ENCODE measurements at regions not wholly inside any gene's neighbourhood (a gene's known extent, or its start where the extent isn't known, plus 50 kb on each side); places are given as distances from the start of the nearest gene placed in this dataset.
A peak's percentile ranks its signal among the peaks of the same experiment; 100 is the strongest.

DNA sequence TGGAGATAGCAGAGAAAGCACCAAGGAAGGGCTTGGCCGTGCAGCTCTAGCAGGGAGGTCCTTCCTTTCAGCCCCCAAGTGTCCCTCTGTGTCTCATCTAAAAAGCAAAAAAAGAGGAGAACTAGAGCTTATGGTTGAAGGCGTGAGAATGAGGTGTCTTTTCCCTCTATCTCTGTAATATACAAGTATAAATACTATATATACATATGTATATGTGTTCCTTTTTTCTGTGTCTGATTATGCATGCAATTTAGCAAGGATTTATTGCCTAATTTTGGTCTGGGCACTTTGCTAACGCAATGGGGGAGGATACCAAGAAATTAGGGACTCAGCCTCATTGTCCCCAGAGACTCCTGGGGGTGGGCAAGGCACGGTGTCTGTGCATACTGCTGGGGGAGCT lies 90.2 kb upstream of the CCL2 start:
- Histone ChIP-seq H3K4me2 (ENCODE audit: extremely low read depth, insufficient read depth, low read length) (no peak overlapping the region), H3K9ac (ENCODE audit: insufficient read depth, low read length) (no peak overlapping the region), H3K4me3 (replicated peaks in 1 of 4; ENCODE audit: control extremely low read depth in 1 of 4, insufficient read depth in 1 of 4, low read depth in 3 of 4, low read length in 4 of 4) (no peak overlapping the region), H2AFZ (ENCODE audit: low read length) (no peak overlapping the region), H3K79me2 (ENCODE audit: control insufficient read depth, insufficient read depth, low read length) (no peaks in the 10 kb centered on the region), H3K4me1 (ENCODE audit: control insufficient read depth, extremely low read depth, insufficient read depth, low read length) (no peaks in the 10 kb centered on the region), H3K36me3 (ENCODE audit: control insufficient read depth, insufficient read depth, low read length) (no peaks in the 10 kb centered on the region), H4K20me1 (ENCODE audit: control insufficient read depth, extremely low read depth, insufficient read depth, low read length) (no peaks in the 10 kb centered on the region), H3K27ac (ENCODE audit: insufficient read depth, low read length) (no peak overlapping the region), H3K9me3 (ENCODE audit: control insufficient read depth, insufficient read depth, low read depth, low read length) (no peaks in the 10 kb centered on the region), H3K27me3 (ENCODE audit: control insufficient read depth, insufficient read depth, low read length) (peaks cover 2% of the 10 kb centered on the region)
- TF ChIP-seq EZH2 (IDR thresholded peaks at IDR 0.05; ENCODE audit: low read length, missing control alignments), result no peak
- TF ChIP-seq, protein P1, sequence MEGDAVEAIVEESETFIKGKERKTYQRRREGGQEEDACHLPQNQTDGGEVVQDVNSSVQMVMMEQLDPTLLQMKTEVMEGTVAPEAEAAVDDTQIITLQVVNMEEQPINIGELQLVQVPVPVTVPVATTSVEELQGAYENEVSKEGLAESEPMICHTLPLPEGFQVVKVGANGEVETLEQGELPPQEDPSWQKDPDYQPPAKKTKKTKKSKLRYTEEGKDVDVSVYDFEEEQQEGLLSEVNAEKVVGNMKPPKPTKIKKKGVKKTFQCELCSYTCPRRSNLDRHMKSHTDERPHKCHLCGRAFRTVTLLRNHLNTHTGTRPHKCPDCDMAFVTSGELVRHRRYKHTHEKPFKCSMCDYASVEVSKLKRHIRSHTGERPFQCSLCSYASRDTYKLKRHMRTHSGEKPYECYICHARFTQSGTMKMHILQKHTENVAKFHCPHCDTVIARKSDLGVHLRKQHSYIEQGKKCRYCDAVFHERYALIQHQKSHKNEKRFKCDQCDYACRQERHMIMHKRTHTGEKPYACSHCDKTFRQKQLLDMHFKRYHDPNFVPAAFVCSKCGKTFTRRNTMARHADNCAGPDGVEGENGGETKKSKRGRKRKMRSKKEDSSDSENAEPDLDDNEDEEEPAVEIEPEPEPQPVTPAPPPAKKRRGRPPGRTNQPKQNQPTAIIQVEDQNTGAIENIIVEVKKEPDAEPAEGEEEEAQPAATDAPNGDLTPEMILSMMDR (conservative IDR thresholded peaks at IDR 0.05 in 1 of 2, IDR thresholded peaks at IDR 0.05 in 1 of 2; ENCODE audit: low read depth in 1 of 2, low read length in 2 of 2), result no peak
- DNase-seq (ENCODE audit: low read depth in 2 of 2), result no peak

- Histone ChIP-seq H3K27me3 (ENCODE audit: control insufficient read depth, insufficient read depth, low read length) (peaks cover 2% of the 10 kb centered on the region), H3K27ac (ENCODE audit: insufficient read depth, low read length) (no peak overlapping the region), H3K9me3 (ENCODE audit: control insufficient read depth, insufficient read depth, low read depth, low read length) (no peaks in the 10 kb centered on the region), H3K36me3 (ENCODE audit: control insufficient read depth, insufficient read depth, low read length) (no peaks in the 10 kb centered on the region), H3K4me2 (ENCODE audit: extremely low read depth, insufficient read depth, low read length) (no peak overlapping the region), H3K9ac (ENCODE audit: insufficient read depth, low read length) (no peak overlapping the region), H3K79me2 (ENCODE audit: control insufficient read depth, insufficient read depth, low read length) (no peaks in the 10 kb centered on the region), H3K4me1 (ENCODE audit: control insufficient read depth, extremely low read depth, insufficient read depth, low read length) (no peaks in the 10 kb centered on the region), H3K4me3 (replicated peaks in 1 of 4; ENCODE audit: control extremely low read depth in 1 of 4, insufficient read depth in 1 of 4, low read depth in 3 of 4, low read length in 4 of 4) (no peak overlapping the region), H2AFZ (ENCODE audit: low read length) (no peak overlapping the region), H4K20me1 (ENCODE audit: control insufficient read depth, extremely low read depth, insufficient read depth, low read length) (no peaks in the 10 kb centered on the region)
- DNase-seq (ENCODE audit: low read depth in 2 of 2), result no peak
- TF ChIP-seq, protein P1 (conservative IDR thresholded peaks at IDR 0.05 in 1 of 2, IDR thresholded peaks at IDR 0.05 in 1 of 2; ENCODE audit: low read depth in 1 of 2, low read length in 2 of 2), result no peak
- no peak for TF ChIP-seq EZH2 (IDR thresholded peaks at IDR 0.05; ENCODE audit: low read length, missing control alignments)
Observed at GRCh38 chr17:34166352-34166751, 88.7 kb upstream of the CCL2 start.

- H3K27ac ChIP-seq (ENCODE audit: insufficient read depth, low read length), result no peak overlapping the region
- no peaks in the 10 kb centered on the region for H3K9me3 ChIP-seq (ENCODE audit: control insufficient read depth, insufficient read depth, low read depth, low read length)
- no peak overlapping the region for H2AFZ ChIP-seq (ENCODE audit: low read length)
- TF ChIP-seq EZH2 (IDR thresholded peaks at IDR 0.05; ENCODE audit: low read length, missing control alignments), result no peak
- TF ChIP-seq, protein P1 (conservative IDR thresholded peaks at IDR 0.05 in 1 of 2, IDR thresholded peaks at IDR 0.05 in 1 of 2; ENCODE audit: low read depth in 1 of 2, low read length in 2 of 2), result no peak
- H4K20me1 ChIP-seq (ENCODE audit: control insufficient read depth, extremely low read depth, insufficient read depth, low read length), result no peaks in the 10 kb centered on the region
- no peak overlapping the region for H3K4me2 ChIP-seq (ENCODE audit: extremely low read depth, insufficient read depth, low read length)
- no peak overlapping the region for H3K9ac ChIP-seq (ENCODE audit: insufficient read depth, low read length)
- DNase-seq (ENCODE audit: low read depth in 2 of 2), result peak in 1 of 2 donors; percentile 35
- no peaks in the 10 kb centered on the region for H3K36me3 ChIP-seq (ENCODE audit: control insufficient read depth, insufficient read depth, low read length)
- peaks cover 2% of the 10 kb centered on the region for H3K27me3 ChIP-seq (ENCODE audit: control insufficient read depth, insufficient read depth, low read length)
- H3K4me1 ChIP-seq (ENCODE audit: control insufficient read depth, extremely low read depth, insufficient read depth, low read length), result no peaks in the 10 kb centered on the region
- no peak overlapping the region for H3K4me3 ChIP-seq (replicated peaks in 1 of 4; ENCODE audit: control extremely low read depth in 1 of 4, insufficient read depth in 1 of 4, low read depth in 3 of 4, low read length in 4 of 4)
- no peaks in the 10 kb centered on the region for H3K79me2 ChIP-seq (ENCODE audit: control insufficient read depth, insufficient read depth, low read length)
Observed at GRCh38 chr17:34167354-34167753, 87.7 kb upstream of the CCL2 start.

All from fibroblast of lung (primary cell).